IMR-90 (cell line): ENCODE measurements at regions not wholly inside any gene's neighbourhood (a gene's known extent, or its start where the extent isn't known, plus 50 kb on each side); places are given as distances from the start of the nearest gene placed in this dataset.

Source experiments
- CEBPB ChIP-seq: IDR thresholded peaks from 2 replicates; pipeline ENCODE4 v1.6.1; 2012; ENCODE audit warnings: low read depth, low read length, improper control_type of control experiment
- CTCF ChIP-seq: conservative IDR thresholded peaks from 2 replicates; pipeline ENCODE4 v1.5.1; 2012; ENCODE audit warnings: mild to moderate bottlenecking, low read depth, low read length, improper control_type of control experiment
- POLR2A ChIP-seq: IDR thresholded peaks from 2 replicates; pipeline ENCODE4 v1.6.1; 2012; ENCODE audit warnings: mild to moderate bottlenecking, low read depth, low read length
- SMC3 ChIP-seq: fragments of 150-350 bp; IDR thresholded peaks from 2 replicates; pipeline ENCODE4 v1.6.1; 2016; ENCODE audit warnings: low read depth, mild to moderate bottlenecking, antibody characterized with exemption, low read length, moderate library complexity

- no peak for TF ChIP-seq CTCF
- TF ChIP-seq CEBPB = no peak
- TF ChIP-seq POLR2A = no peak
- no peak for TF ChIP-seq SMC3
Measured at GRCh38 chr16:35561346-35561745, 2101.9 kb downstream of the TP53TG3F start.
